ENCODE measurements at regions not wholly inside any gene's neighbourhood (a gene's known extent, or its start where the extent isn't known, plus 50 kb on each side); places are given as distances from the start of the nearest gene placed in this dataset.

GRCh38 chr21:24093032-24093431, 1514.2 kb downstream of the MRPL39 start:
- DNase-seq (ENCODE audit: low spot score in 2 of 2), result no peak
- TF ChIP-seq CTCF (IDR thresholded peaks at IDR 0.05) (no peak), POLR2A (IDR thresholded peaks at IDR 0.05) (no peak)
- H3K4me3 ChIP-seq (ENCODE audit: low read depth, poor library complexity, severe bottlenecking), result no peak overlapping the region
- intact Hi-C loops (cut with DNase I; ENCODE audit: low total_unique reads), result no loop called here

- no peak overlapping the region for H3K4me3 ChIP-seq (ENCODE audit: low read depth, poor library complexity, severe bottlenecking)
- intact Hi-C loops (cut with DNase I; ENCODE audit: low total_unique reads), result no loop called here
- TF ChIP-seq POLR2A (IDR thresholded peaks at IDR 0.05), result no peak
- no peak for DNase-seq (ENCODE audit: low spot score in 2 of 2)
These were observed 1531.1 kb downstream of the MRPL39 start for GRCh38 chr21:24076179-24076578.

GRCh38 chr21:24055696-24056095, 1551.6 kb downstream of the MRPL39 start:
- TF ChIP-seq CTCF (IDR thresholded peaks at IDR 0.05), result no peak
- intact Hi-C loops (cut with DNase I; ENCODE audit: low total_unique reads), result no loop called here
- no peak overlapping the region for H3K4me3 ChIP-seq (ENCODE audit: low read depth, poor library complexity, severe bottlenecking)
- no peak for DNase-seq (ENCODE audit: low spot score in 2 of 2)
- 87 to 92% methylated on average over 3 of the region's 3 CpGs for WGBS, 2 donors

- no peak overlapping the region for H3K4me3 ChIP-seq (ENCODE audit: low read depth, poor library complexity, severe bottlenecking)
- WGBS, 2 donors, result 48 to 53% methylated on average over 2 of the region's 2 CpGs
- intact Hi-C loops (cut with DNase I; ENCODE audit: low total_unique reads), result no loop called here
- TF ChIP-seq POLR2A (IDR thresholded peaks at IDR 0.05) (no peak), CTCF (IDR thresholded peaks at IDR 0.05) (no peak)
- no peak for DNase-seq (ENCODE audit: low spot score in 2 of 2)
These were observed 1557.0 kb downstream of the MRPL39 start for GRCh38 chr21:24050231-24050630.

- no peak for DNase-seq (ENCODE audit: low spot score in 2 of 2)
- 84 to 86% methylated on average over 6 of the region's 6 CpGs for WGBS, 2 donors
- intact Hi-C loops (cut with DNase I; ENCODE audit: low total_unique reads), result no loop called here
- TF ChIP-seq POLR2A (IDR thresholded peaks at IDR 0.05) (no peak), CTCF (IDR thresholded peaks at IDR 0.05) (no peak)
- no peak overlapping the region for H3K4me3 ChIP-seq (ENCODE audit: low read depth, poor library complexity, severe bottlenecking)
These were observed 1560.3 kb downstream of the MRPL39 start for GRCh38 chr21:24046829-24047443.

- WGBS, 2 donors, result 12 to 13% methylated on average over 2 of the region's 2 CpGs
- DNase-seq (ENCODE audit: low spot score in 2 of 2), result peak in 1 of 2 donors; percentile 57
- no peak for TF ChIP-seq POLR2A (IDR thresholded peaks at IDR 0.05)
- TF ChIP-seq CTCF (IDR thresholded peaks at IDR 0.05), result no peak
- H3K4me3 ChIP-seq (ENCODE audit: low read depth, poor library complexity, severe bottlenecking), result no peak overlapping the region
- intact Hi-C loops (cut with DNase I; ENCODE audit: low total_unique reads), result no loop called here
These were observed 1561.5 kb downstream of the MRPL39 start for GRCh38 chr21:24045775-24046215.

All from lower leg skin (tissue), 4 donors.